ENCODE measurements at regions not wholly inside any gene's neighbourhood (a gene's known extent, or its start where the extent isn't known, plus 50 kb on each side); places are given as distances from the start of the nearest gene placed in this dataset.

DNA sequence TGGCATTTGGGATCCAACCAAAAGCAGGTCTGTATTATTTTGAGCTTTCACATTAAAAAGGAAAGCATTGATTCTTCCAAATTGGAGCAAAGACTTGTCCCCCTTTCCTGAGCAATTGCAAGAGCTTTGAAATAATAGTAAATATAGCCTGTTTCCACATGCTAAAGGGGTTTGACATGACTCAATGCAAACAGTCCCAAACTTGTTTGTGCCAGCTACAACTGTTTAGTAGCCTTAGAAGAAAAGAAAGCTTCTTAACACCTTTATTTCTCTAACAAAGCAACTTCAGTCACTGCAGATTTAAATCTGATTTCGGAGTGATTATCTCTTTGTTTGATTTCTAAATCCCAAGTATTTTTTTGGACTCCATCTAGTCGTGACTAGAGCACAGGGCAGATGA, 180.2 kb downstream of the SEMA6D start:
- H3K27me3 ChIP-seq (ENCODE audit: control insufficient read depth in 2 of 2, insufficient read depth in 2 of 2, low read length in 2 of 2), result no peaks in the 10 kb centered on the region
- Mint-ChIP-seq H3K36me3 (no peaks in the 10 kb centered on the region), H3K27me3 (ENCODE audit: low read depth in 3 of 3) (peaks cover 0 to 1% (median 0%) of the 10 kb centered on the region in 3 donors), H3K9me3 (peaks cover 3 to 21% (median 7%) of the 10 kb centered on the region in 7 donors), H3K27ac (no peak overlapping the region), H3K4me3 (no peak overlapping the region), H3K4me1 (no peaks in the 10 kb centered on the region)
- no peaks in the 10 kb centered on the region for H3K79me2 ChIP-seq (ENCODE audit: insufficient read depth, low read length)
- no peak for DNase-seq
- H3K4me3 ChIP-seq (replicated peaks in 1 of 3; ENCODE audit: low read depth in 2 of 3, low read length in 3 of 3), result no peak overlapping the region
- H2AFZ ChIP-seq (ENCODE audit: insufficient read depth, low read depth, low read length, poor library complexity, severe bottlenecking), result no peak overlapping the region
- TF ChIP-seq, protein P1, sequence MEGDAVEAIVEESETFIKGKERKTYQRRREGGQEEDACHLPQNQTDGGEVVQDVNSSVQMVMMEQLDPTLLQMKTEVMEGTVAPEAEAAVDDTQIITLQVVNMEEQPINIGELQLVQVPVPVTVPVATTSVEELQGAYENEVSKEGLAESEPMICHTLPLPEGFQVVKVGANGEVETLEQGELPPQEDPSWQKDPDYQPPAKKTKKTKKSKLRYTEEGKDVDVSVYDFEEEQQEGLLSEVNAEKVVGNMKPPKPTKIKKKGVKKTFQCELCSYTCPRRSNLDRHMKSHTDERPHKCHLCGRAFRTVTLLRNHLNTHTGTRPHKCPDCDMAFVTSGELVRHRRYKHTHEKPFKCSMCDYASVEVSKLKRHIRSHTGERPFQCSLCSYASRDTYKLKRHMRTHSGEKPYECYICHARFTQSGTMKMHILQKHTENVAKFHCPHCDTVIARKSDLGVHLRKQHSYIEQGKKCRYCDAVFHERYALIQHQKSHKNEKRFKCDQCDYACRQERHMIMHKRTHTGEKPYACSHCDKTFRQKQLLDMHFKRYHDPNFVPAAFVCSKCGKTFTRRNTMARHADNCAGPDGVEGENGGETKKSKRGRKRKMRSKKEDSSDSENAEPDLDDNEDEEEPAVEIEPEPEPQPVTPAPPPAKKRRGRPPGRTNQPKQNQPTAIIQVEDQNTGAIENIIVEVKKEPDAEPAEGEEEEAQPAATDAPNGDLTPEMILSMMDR (IDR thresholded peaks at IDR 0.05), result no peak
- H3K9me3 ChIP-seq (replicated peaks in 1 of 2; ENCODE audit: control insufficient read depth in 1 of 2, insufficient read depth in 1 of 2, low read length in 2 of 2), result peaks cover under 1 to 3% of the 10 kb centered on the region in 2 donors
- intact Hi-C loops (cut with micrococcal nuclease), result no loop called here
- H4K20me1 ChIP-seq (ENCODE audit: insufficient read depth, low read length), result no peaks in the 10 kb centered on the region
- no peak overlapping the region for H3K27ac ChIP-seq (ENCODE audit: low read depth in 1 of 2, low read length in 2 of 2)
- H3K9ac ChIP-seq (ENCODE audit: insufficient read depth, low read length, poor library complexity, severe bottlenecking), result no peak overlapping the region
- no CpG with 5 or more reads among the region's 2 CpGs for WGBS (ENCODE audit: insufficient coverage)
- no peaks in the 10 kb centered on the region for H3K4me1 ChIP-seq (ENCODE audit: control insufficient read depth in 1 of 2, insufficient read depth in 2 of 2, low read length in 2 of 2)
- H3K4me2 ChIP-seq (replicated peaks; ENCODE audit: extremely low read depth, low read length, poor library complexity, severe bottlenecking), result no peak overlapping the region
- H3K36me3 ChIP-seq (replicated peaks in 1 of 2; ENCODE audit: control insufficient read depth in 1 of 2, insufficient read depth in 2 of 2, low read length in 2 of 2), result no peaks in the 10 kb centered on the region

- intact Hi-C loops (cut with micrococcal nuclease), result no loop called here
- no peak for DNase-seq
Measured at GRCh38 chr15:47900751-47901150, 183.4 kb downstream of the SEMA6D start.

More at GRCh38 chr15:47900751-47901150, 183.4 kb downstream of the SEMA6D start:
- no peak overlapping the region for H3K9ac ChIP-seq (ENCODE audit: insufficient read depth, low read length, poor library complexity, severe bottlenecking)
- no peak overlapping the region for H3K27ac Mint-ChIP-seq
- WGBS (ENCODE audit: insufficient coverage), result no CpG with 5 or more reads among the region's 1 CpG
- no peaks in the 10 kb centered on the region for H3K4me1 ChIP-seq (ENCODE audit: control insufficient read depth in 1 of 2, insufficient read depth in 2 of 2, low read length in 2 of 2)
- H4K20me1 ChIP-seq (ENCODE audit: insufficient read depth, low read length), result no peaks in the 10 kb centered on the region
- no peaks in the 10 kb centered on the region for H3K27me3 ChIP-seq (ENCODE audit: control insufficient read depth in 2 of 2, insufficient read depth in 2 of 2, low read length in 2 of 2)
- no peak overlapping the region for H3K4me3 ChIP-seq (replicated peaks in 1 of 3; ENCODE audit: low read depth in 2 of 3, low read length in 3 of 3)
- peaks cover 17 to 20% of the 10 kb centered on the region in 2 donors for H3K9me3 ChIP-seq (replicated peaks in 1 of 2; ENCODE audit: control insufficient read depth in 1 of 2, insufficient read depth in 1 of 2, low read length in 2 of 2)
- no peak overlapping the region for H2AFZ ChIP-seq (ENCODE audit: insufficient read depth, low read depth, low read length, poor library complexity, severe bottlenecking)
- no peaks in the 10 kb centered on the region for H3K36me3 ChIP-seq (replicated peaks in 1 of 2; ENCODE audit: control insufficient read depth in 1 of 2, insufficient read depth in 2 of 2, low read length in 2 of 2)
- H3K36me3 Mint-ChIP-seq, result no peaks in the 10 kb centered on the region
- H3K9me3 Mint-ChIP-seq, result peaks cover 7 to 28% (median 16%) of the 10 kb centered on the region in 7 donors
- H3K27ac ChIP-seq (ENCODE audit: low read depth in 1 of 2, low read length in 2 of 2), result no peak overlapping the region
- no peaks in the 10 kb centered on the region for H3K79me2 ChIP-seq (ENCODE audit: insufficient read depth, low read length)
- TF ChIP-seq, protein P1 (IDR thresholded peaks at IDR 0.05), result no peak
- H3K4me1 Mint-ChIP-seq, result no peaks in the 10 kb centered on the region
- H3K27me3 Mint-ChIP-seq (ENCODE audit: low read depth in 3 of 3), result peaks cover 0 to 1% (median 0%) of the 10 kb centered on the region in 3 donors
- H3K4me3 Mint-ChIP-seq, result no peak overlapping the region
- no peak overlapping the region for H3K4me2 ChIP-seq (replicated peaks; ENCODE audit: extremely low read depth, low read length, poor library complexity, severe bottlenecking)

Measured in CD14-positive monocyte (primary cell).